ENCODE measurements at regions not wholly inside any gene's neighbourhood (a gene's known extent, or its start where the extent isn't known, plus 50 kb on each side); places are given as distances from the start of the nearest gene placed in this dataset.
"Not testable (repeated sequence)": the region's sequence is repeated elsewhere in the genome, so short reads cannot be mapped to it uniquely, and the experiment has no call there.

- no peak for DNase-seq (ENCODE audit: low read depth in 1 of 2, low spot score in 1 of 2)
Measured at GRCh38 chr5:127213231-127213630, 77.4 kb upstream of the MEGF10 start.

GRCh38 chr5:127216143-127216542, 74.5 kb upstream of the MEGF10 start:
- DNase-seq (ENCODE audit: low read depth in 1 of 2, low spot score in 1 of 2) = no peak

- DNase-seq (ENCODE audit: low read depth in 1 of 2, low spot score in 1 of 2) = no peak
Measured at GRCh38 chr5:127216898-127217675, 73.5 kb upstream of the MEGF10 start.

GRCh38 chr5:127221936-127222335, 68.7 kb upstream of the MEGF10 start:
- not testable (repeated sequence) for DNase-seq (ENCODE audit: low read depth in 1 of 2, low spot score in 1 of 2)

- not testable (repeated sequence) for DNase-seq (ENCODE audit: low read depth in 1 of 2, low spot score in 1 of 2)
Measured at GRCh38 chr5:127222571-127223156, 67.9 kb upstream of the MEGF10 start.

GRCh38 chr5:127223256-127223974, 67.2 kb upstream of the MEGF10 start:
- no peak for DNase-seq (ENCODE audit: low read depth in 1 of 2, low spot score in 1 of 2)

GRCh38 chr5:127227881-127228280, 62.7 kb upstream of the MEGF10 start:
- no peak for DNase-seq (ENCODE audit: low read depth in 1 of 2, low spot score in 1 of 2)

GRCh38 chr5:127228540-127229184, 61.9 kb upstream of the MEGF10 start:
- DNase-seq (ENCODE audit: low read depth in 1 of 2, low spot score in 1 of 2) = no peak

- peak; percentile 17 to 24 for DNase-seq (ENCODE audit: low read depth in 1 of 2, low spot score in 1 of 2)
Measured at GRCh38 chr5:127229185-127229889, 61.3 kb upstream of the MEGF10 start.

GRCh38 chr5:127231118-127231517, 59.5 kb upstream of the MEGF10 start:
- DNase-seq (ENCODE audit: low read depth in 1 of 2, low spot score in 1 of 2) = no peak

- DNase-seq (ENCODE audit: low read depth in 1 of 2, low spot score in 1 of 2) = no peak
Measured at GRCh38 chr5:127233590-127233989, 57.0 kb upstream of the MEGF10 start.

GRCh38 chr5:127235136-127235535, 55.5 kb upstream of the MEGF10 start:
- DNase-seq (ENCODE audit: low read depth in 1 of 2, low spot score in 1 of 2) = no peak

GRCh38 chr5:127236254-127236653, 54.3 kb upstream of the MEGF10 start:
- no peak for DNase-seq (ENCODE audit: low read depth in 1 of 2, low spot score in 1 of 2)
